ENCODE measurements at regions not wholly inside any gene's neighbourhood (a gene's known extent, or its start where the extent isn't known, plus 50 kb on each side); places are given as distances from the start of the nearest gene placed in this dataset.

DNA sequence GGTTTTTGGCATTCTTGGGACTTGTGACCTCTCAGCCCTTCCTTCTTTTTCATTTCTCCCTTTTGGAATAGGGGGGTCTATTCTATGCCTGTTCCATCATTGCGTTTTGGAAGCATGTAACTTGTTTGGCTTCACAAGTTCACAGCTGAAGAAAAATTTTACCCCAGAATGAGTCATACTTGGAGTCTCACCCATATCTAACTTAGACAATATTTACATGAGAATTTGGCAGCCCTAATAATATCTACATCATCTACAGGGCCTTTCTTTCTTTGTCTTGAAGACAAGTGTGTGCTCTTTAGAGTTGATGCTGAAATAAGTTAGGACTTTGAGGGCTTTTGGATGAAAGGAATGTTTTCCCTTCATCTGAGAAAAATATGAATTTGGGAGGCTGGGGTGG lies 1312.9 kb upstream of the FLRT2 start:
- H3K4me3 ChIP-seq (ENCODE audit: severe bottlenecking): no peak overlapping the region
- H3K36me3 ChIP-seq (ENCODE audit: low read depth): no peaks in the 10 kb centered on the region
- no peaks in the 10 kb centered on the region for H3K9me3 ChIP-seq (ENCODE audit: severe bottlenecking)
- no peak overlapping the region for H3K27ac ChIP-seq (ENCODE audit: poor library complexity, severe bottlenecking)
- H3K27me3 ChIP-seq (ENCODE audit: insufficient read depth, poor library complexity, severe bottlenecking): no peaks in the 10 kb centered on the region
- H3K4me1 ChIP-seq (ENCODE audit: insufficient read depth, poor library complexity, severe bottlenecking): no peaks in the 10 kb centered on the region
- ATAC-seq (ENCODE audit: low read depth) (no peak), DNase-seq (ENCODE audit: low spot score) (no peak)
- TF ChIP-seq, protein P1, sequence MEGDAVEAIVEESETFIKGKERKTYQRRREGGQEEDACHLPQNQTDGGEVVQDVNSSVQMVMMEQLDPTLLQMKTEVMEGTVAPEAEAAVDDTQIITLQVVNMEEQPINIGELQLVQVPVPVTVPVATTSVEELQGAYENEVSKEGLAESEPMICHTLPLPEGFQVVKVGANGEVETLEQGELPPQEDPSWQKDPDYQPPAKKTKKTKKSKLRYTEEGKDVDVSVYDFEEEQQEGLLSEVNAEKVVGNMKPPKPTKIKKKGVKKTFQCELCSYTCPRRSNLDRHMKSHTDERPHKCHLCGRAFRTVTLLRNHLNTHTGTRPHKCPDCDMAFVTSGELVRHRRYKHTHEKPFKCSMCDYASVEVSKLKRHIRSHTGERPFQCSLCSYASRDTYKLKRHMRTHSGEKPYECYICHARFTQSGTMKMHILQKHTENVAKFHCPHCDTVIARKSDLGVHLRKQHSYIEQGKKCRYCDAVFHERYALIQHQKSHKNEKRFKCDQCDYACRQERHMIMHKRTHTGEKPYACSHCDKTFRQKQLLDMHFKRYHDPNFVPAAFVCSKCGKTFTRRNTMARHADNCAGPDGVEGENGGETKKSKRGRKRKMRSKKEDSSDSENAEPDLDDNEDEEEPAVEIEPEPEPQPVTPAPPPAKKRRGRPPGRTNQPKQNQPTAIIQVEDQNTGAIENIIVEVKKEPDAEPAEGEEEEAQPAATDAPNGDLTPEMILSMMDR (IDR thresholded peaks at IDR 0.05; ENCODE audit: poor library complexity, severe bottlenecking): no peak

GRCh38 chr14:84225268-84225667 lies 1304.7 kb upstream of the FLRT2 start:
- Histone ChIP-seq H3K9me3 (ENCODE audit: severe bottlenecking) (no peaks in the 10 kb centered on the region), H3K36me3 (ENCODE audit: low read depth) (no peaks in the 10 kb centered on the region), H3K4me1 (ENCODE audit: insufficient read depth, poor library complexity, severe bottlenecking) (no peaks in the 10 kb centered on the region), H3K27me3 (ENCODE audit: insufficient read depth, poor library complexity, severe bottlenecking) (no peaks in the 10 kb centered on the region), H3K4me3 (ENCODE audit: severe bottlenecking) (no peak overlapping the region), H3K27ac (ENCODE audit: poor library complexity, severe bottlenecking) (no peak overlapping the region)
- DNase-seq (ENCODE audit: low spot score): no peak
- TF ChIP-seq, protein P1 (IDR thresholded peaks at IDR 0.05; ENCODE audit: poor library complexity, severe bottlenecking): no peak
- ATAC-seq (ENCODE audit: low read depth): no peak

DNA sequence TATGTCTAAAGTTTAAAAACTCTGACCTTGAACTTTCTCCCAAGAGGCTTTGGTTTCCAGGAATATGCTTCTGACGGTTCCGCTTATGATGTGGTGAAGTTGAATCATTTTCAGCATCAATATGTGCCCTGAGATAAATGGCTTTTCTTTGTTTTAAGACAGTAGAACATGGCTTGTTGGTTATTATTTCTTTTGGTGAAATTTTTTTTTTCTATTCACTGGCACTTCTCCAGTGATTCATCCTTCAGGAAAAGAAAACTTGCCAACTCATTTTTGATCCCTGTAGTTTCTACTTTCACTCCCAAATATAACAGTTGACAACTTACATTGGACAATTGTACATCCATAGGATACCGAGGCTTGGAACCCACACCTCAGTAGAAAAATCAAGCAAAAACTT lies 1301.2 kb upstream of the FLRT2 start:
- Histone ChIP-seq H3K36me3 (ENCODE audit: low read depth) (no peaks in the 10 kb centered on the region), H3K4me1 (ENCODE audit: insufficient read depth, poor library complexity, severe bottlenecking) (no peaks in the 10 kb centered on the region), H3K27ac (ENCODE audit: poor library complexity, severe bottlenecking) (no peak overlapping the region), H3K4me3 (ENCODE audit: severe bottlenecking) (no peak overlapping the region), H3K27me3 (ENCODE audit: insufficient read depth, poor library complexity, severe bottlenecking) (no peaks in the 10 kb centered on the region), H3K9me3 (ENCODE audit: severe bottlenecking) (no peaks in the 10 kb centered on the region)
- DNase-seq (ENCODE audit: low spot score) (no peak), ATAC-seq (ENCODE audit: low read depth) (no peak)
- TF ChIP-seq, protein P1 (IDR thresholded peaks at IDR 0.05; ENCODE audit: poor library complexity, severe bottlenecking): no peak

DNA sequence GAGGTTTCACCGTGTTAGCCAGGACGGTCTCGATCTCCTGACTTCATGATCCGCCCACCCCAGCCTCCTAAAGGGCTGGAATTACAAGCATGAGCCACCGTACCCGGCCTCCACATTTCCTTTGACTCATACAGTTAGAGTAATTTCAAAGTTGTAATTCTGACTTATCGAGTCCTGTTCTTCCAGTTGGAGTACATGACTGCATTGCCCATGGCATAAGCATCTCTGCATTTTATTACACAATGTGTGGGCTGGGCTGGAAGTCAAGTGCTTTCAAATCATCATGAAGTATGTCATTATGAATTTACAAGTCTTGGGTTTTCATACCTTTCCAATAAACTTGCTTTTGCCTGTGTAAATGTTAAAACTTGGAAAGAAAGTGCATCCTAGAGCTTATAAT lies 1295.7 kb upstream of the FLRT2 start:
- H3K4me3 ChIP-seq (ENCODE audit: severe bottlenecking): no peak overlapping the region
- DNase-seq (ENCODE audit: low spot score) (no peak), ATAC-seq (ENCODE audit: low read depth) (no peak)
- no peaks in the 10 kb centered on the region for H3K4me1 ChIP-seq (ENCODE audit: insufficient read depth, poor library complexity, severe bottlenecking)
- no peaks in the 10 kb centered on the region for H3K9me3 ChIP-seq (ENCODE audit: severe bottlenecking)
- TF ChIP-seq, protein P1 (IDR thresholded peaks at IDR 0.05; ENCODE audit: poor library complexity, severe bottlenecking): no peak
- H3K27me3 ChIP-seq (ENCODE audit: insufficient read depth, poor library complexity, severe bottlenecking): no peaks in the 10 kb centered on the region
- no peaks in the 10 kb centered on the region for H3K36me3 ChIP-seq (ENCODE audit: low read depth)
- H3K27ac ChIP-seq (ENCODE audit: poor library complexity, severe bottlenecking): no peak overlapping the region

GRCh38 chr14:84236290-84236689 lies 1293.7 kb upstream of the FLRT2 start:
- no peaks in the 10 kb centered on the region for H3K27me3 ChIP-seq (ENCODE audit: insufficient read depth, poor library complexity, severe bottlenecking)
- H3K4me1 ChIP-seq (ENCODE audit: insufficient read depth, poor library complexity, severe bottlenecking): no peaks in the 10 kb centered on the region
- ATAC-seq (ENCODE audit: low read depth) (no peak), DNase-seq (ENCODE audit: low spot score) (no peak)
- H3K9me3 ChIP-seq (ENCODE audit: severe bottlenecking): no peaks in the 10 kb centered on the region
- TF ChIP-seq, protein P1 (IDR thresholded peaks at IDR 0.05; ENCODE audit: poor library complexity, severe bottlenecking): no peak
- no peak overlapping the region for H3K4me3 ChIP-seq (ENCODE audit: severe bottlenecking)
- H3K27ac ChIP-seq (ENCODE audit: poor library complexity, severe bottlenecking): no peak overlapping the region
- H3K36me3 ChIP-seq (ENCODE audit: low read depth): no peaks in the 10 kb centered on the region

Data from RWPE2 (cell line).